Glutamatergic neuron (in vitro differentiated cells): ENCODE measurements at regions not wholly inside any gene's neighbourhood (a gene's known extent, or its start where the extent isn't known, plus 50 kb on each side); places are given as distances from the start of the nearest gene placed in this dataset.
"Not testable (repeated sequence)": the region's sequence is repeated elsewhere in the genome, so short reads cannot be mapped to it uniquely, and the experiment has no call there.

ENCODE experiments used
- DNase-seq: peaks from one replicate; pipeline ENCODE4 v3.0.0; 2022
- H3K27ac Mint-ChIP-seq: one replicate; pipeline ENCODE4 v1.8.0; 2020; ENCODE audit warnings: mild to moderate bottlenecking, mixed read lengths, inconsistent platforms; ENCODE audit not compliant: unreplicated experiment
- H3K27me3 Mint-ChIP-seq: one replicate; pipeline ENCODE4 v1.8.0; 2020; ENCODE audit warnings: mild to moderate bottlenecking, moderate library complexity, mixed read lengths, inconsistent platforms; ENCODE audit not compliant: unreplicated experiment
- H3K36me3 Mint-ChIP-seq: one replicate; pipeline ENCODE4 v1.8.0; 2020; ENCODE audit warnings: mild to moderate bottlenecking, mixed read lengths, inconsistent platforms; ENCODE audit not compliant: unreplicated experiment
- H3K4me1 Mint-ChIP-seq: one replicate; pipeline ENCODE4 v1.8.0; 2020; ENCODE audit warnings: mild to moderate bottlenecking, low read depth, mixed read lengths, inconsistent platforms; ENCODE audit not compliant: unreplicated experiment
- H3K4me3 Mint-ChIP-seq: one replicate; pipeline ENCODE4 v1.8.0; 2020; ENCODE audit warnings: mild to moderate bottlenecking, mixed read lengths, inconsistent platforms; ENCODE audit not compliant: unreplicated experiment
- H3K9me3 Mint-ChIP-seq: one replicate; pipeline ENCODE4 v1.8.0; 2020; ENCODE audit warnings: mild to moderate bottlenecking, moderate library complexity, mixed read lengths, inconsistent platforms; ENCODE audit not compliant: unreplicated experiment
- CTCF ChIP-seq: fragments of 200-600 bp; sonication (generic); IDR thresholded peaks from one replicate; pipeline ENCODE4 v1.5.0; 2021; ENCODE audit not compliant: partially characterized antibody, unreplicated experiment

GRCh38 chr4:72842323-72842722 lies 227.2 kb downstream of the COX18 start:
- Mint-ChIP-seq H3K27ac (no peak overlapping the region), H3K36me3 (no peaks in the 10 kb centered on the region), H3K9me3 (no peaks in the 10 kb centered on the region), H3K4me3 (no peak overlapping the region), H3K4me1 (peaks cover 3% of the 10 kb centered on the region), H3K27me3 (no peaks in the 10 kb centered on the region)
- TF ChIP-seq CTCF: no peak
- no peak for DNase-seq

- H3K27ac Mint-ChIP-seq, H3K4me1 Mint-ChIP-seq, H3K27me3 Mint-ChIP-seq, DNase-seq, H3K4me3 Mint-ChIP-seq, H3K9me3 Mint-ChIP-seq, H3K36me3 Mint-ChIP-seq: not testable (repeated sequence)
Observed at GRCh38 chr4:72840166-72840565, 229.3 kb downstream of the COX18 start.

DNA sequence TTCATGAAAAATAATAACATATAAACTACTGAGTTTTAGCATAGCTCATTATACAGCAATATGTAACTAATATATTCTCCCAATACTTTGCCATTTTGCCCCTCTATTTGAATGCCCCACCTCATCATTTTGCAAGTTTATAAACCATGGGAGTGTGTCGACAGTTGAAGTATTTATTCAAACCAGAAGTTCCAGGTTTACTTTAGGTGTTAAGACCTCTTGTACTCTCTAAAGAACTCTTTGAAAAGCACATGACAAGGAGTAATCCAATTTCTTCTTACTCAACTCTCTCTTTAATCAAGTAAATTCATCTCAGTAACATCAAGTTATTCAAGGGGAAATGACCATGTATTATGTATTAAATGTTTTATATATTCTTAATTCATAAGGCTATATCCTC lies 240.7 kb downstream of the COX18 start:
- no peak overlapping the region for H3K27ac Mint-ChIP-seq
- no peaks in the 10 kb centered on the region for H3K27me3 Mint-ChIP-seq
- no peak for TF ChIP-seq CTCF
- H3K9me3 Mint-ChIP-seq: no peaks in the 10 kb centered on the region
- no peak for DNase-seq
- H3K36me3 Mint-ChIP-seq: no peaks in the 10 kb centered on the region
- no peaks in the 10 kb centered on the region for H3K4me1 Mint-ChIP-seq
- no peak overlapping the region for H3K4me3 Mint-ChIP-seq

GRCh38 chr4:72827968-72828367 lies 241.5 kb downstream of the COX18 start:
- no peak for TF ChIP-seq CTCF
- no peaks in the 10 kb centered on the region for H3K4me1 Mint-ChIP-seq
- H3K9me3 Mint-ChIP-seq: no peaks in the 10 kb centered on the region
- no peak overlapping the region for H3K4me3 Mint-ChIP-seq
- no peak for DNase-seq
- no peaks in the 10 kb centered on the region for H3K27me3 Mint-ChIP-seq
- H3K27ac Mint-ChIP-seq: no peak overlapping the region
- no peaks in the 10 kb centered on the region for H3K36me3 Mint-ChIP-seq

DNA sequence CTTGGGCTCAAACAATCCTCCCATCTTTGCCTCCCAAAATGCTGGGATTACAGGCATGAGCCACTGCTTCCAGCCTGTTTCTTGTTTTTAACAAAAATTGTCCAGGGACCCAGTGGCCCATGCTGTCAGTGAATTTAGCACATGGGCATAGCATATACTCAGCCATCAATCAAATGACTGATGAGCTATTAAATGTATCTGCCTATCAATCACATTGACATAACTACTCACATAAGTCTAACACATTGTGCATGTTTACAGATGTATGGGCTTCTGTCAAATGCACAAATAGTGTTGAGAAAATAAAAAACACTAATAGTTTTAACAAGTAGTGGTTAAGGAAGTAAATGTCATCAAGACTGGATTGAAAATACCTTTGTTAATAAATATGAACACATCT lies 249.4 kb downstream of the COX18 start:
- Mint-ChIP-seq H3K27me3 (no peaks in the 10 kb centered on the region), H3K27ac (no peak overlapping the region), H3K4me3 (no peak overlapping the region), H3K36me3 (no peaks in the 10 kb centered on the region), H3K9me3 (no peaks in the 10 kb centered on the region), H3K4me1 (no peaks in the 10 kb centered on the region)
- TF ChIP-seq CTCF: no peak
- DNase-seq: no peak

DNA sequence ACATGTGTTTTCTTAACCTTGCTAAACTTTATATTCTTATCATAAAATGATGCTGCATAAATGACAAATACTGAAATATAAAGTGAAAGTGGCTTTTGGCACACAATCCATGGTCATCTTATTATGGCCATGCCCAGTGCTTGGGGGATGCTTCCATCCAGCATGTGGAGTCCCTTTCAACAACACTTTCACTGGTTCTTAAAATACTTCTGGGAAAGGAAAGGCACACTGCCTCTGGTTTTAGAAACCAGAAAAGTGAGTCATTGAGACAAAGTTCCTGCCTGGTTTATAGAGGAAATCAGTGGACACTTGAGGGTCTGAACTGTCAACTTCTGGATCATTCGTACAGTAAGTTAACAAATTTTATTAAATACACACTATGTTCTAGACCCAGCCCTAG lies 248.0 kb upstream of the ADAMTS3 start:
- Mint-ChIP-seq H3K9me3 (no peaks in the 10 kb centered on the region), H3K27ac (no peak overlapping the region), H3K36me3 (no peaks in the 10 kb centered on the region), H3K4me3 (no peak overlapping the region), H3K27me3 (no peaks in the 10 kb centered on the region), H3K4me1 (no peaks in the 10 kb centered on the region)
- TF ChIP-seq CTCF: no peak
- no peak for DNase-seq
